Cardiac fibroblast (primary cell): ENCODE measurements at regions not wholly inside any gene's neighbourhood (a gene's known extent, or its start where the extent isn't known, plus 50 kb on each side); places are given as distances from the start of the nearest gene placed in this dataset.

Source experiments
- DNase-seq, 2 donors: peaks; one replicate each; pipeline versions ENCODE4 v3.0.0 to v3.0.0-alpha.2; 2010; ENCODE audit warnings: low read depth in 2 of 2
- H3K4me3 ChIP-seq, 2 donors: replicated peaks in 1 of 2; 1 replicate in 1 of 2; 2 replicates in 1 of 2; pipeline ENCODE4 v1.5.1; 2011; ENCODE audit warnings: low read depth in 2 of 2, low read length in 2 of 2, mild to moderate bottlenecking in 2 of 2, moderate library complexity in 1 of 2
- CTCF ChIP-seq: IDR thresholded peaks from one replicate; pipeline ENCODE4 v1.5.1; 2011; ENCODE audit warnings: low read depth, mild to moderate bottlenecking, low read length, inconsistent platforms

GRCh38 chr11:87399341-87399740 lies 361.6 kb downstream of the TMEM135 start:
- no peak for DNase-seq
- H3K4me3 ChIP-seq: no peak overlapping the region
- no peak for TF ChIP-seq CTCF

- no peak overlapping the region for H3K4me3 ChIP-seq
- no peak for TF ChIP-seq CTCF
- DNase-seq: no peak
These were observed 361.2 kb downstream of the TMEM135 start for GRCh38 chr11:87398931-87399330.

GRCh38 chr11:87397011-87397865 lies 359.5 kb downstream of the TMEM135 start:
- no peak overlapping the region for H3K4me3 ChIP-seq
- no peak for TF ChIP-seq CTCF
- DNase-seq: no peak

- H3K4me3 ChIP-seq: no peak overlapping the region
- peak in 1 of 2 donors; percentile 4 for DNase-seq
- no peak for TF ChIP-seq CTCF
These were observed 357.2 kb downstream of the TMEM135 start for GRCh38 chr11:87394924-87395323.

- DNase-seq: no peak
- TF ChIP-seq CTCF: no peak
- no peak overlapping the region for H3K4me3 ChIP-seq
These were observed 354.9 kb downstream of the TMEM135 start for GRCh38 chr11:87392665-87393064.

GRCh38 chr11:87391496-87391895 lies 353.8 kb downstream of the TMEM135 start:
- TF ChIP-seq CTCF: no peak

More at GRCh38 chr11:87391496-87391895, 353.8 kb downstream of the TMEM135 start:
- no peak overlapping the region for H3K4me3 ChIP-seq
- DNase-seq: no peak
